ENCODE measurements at regions not wholly inside any gene's neighbourhood (a gene's known extent, or its start where the extent isn't known, plus 50 kb on each side); places are given as distances from the start of the nearest gene placed in this dataset.
"Not testable (repeated sequence)": the region's sequence is repeated elsewhere in the genome, so short reads cannot be mapped to it uniquely, and the experiment has no call there.

DNA sequence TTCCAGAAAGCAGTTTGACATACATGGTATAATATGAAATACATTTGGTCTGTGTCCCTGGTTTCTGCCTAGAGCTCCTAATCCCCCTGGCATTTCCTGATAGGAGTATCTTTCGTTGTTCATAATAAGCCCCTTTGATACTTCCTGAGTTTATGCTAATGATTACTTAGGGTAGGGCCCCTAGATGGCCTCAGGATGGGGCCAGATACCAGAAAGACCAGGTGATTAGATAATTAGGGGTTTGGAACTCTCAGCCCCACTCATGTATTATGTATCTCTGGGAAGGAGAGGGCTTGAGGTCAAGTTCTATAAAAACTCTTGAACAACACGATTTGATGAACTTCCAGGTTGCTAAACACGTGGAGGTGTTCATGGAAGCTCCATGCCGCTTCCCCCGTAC is 163.3 kb upstream of the ZNF608 start:
- ATAC-seq (no peak), DNase-seq (ENCODE audit: missing footprints) (no peak)
- intact Hi-C loops (cut with DNase I), result loop anchor here (5.0 to 10.0 kb wide), 4 partner anchors 103 to 735 kb away; no protein-coding TSS in a partner anchor

- DNase-seq (ENCODE audit: missing footprints) (no peak), ATAC-seq (no peak)
- intact Hi-C loops (cut with DNase I), result no loop called here
These were observed 164.0 kb upstream of the ZNF608 start for GRCh38 chr5:124910354-124911016.

- intact Hi-C loops (cut with DNase I), result no loop called here
- DNase-seq (ENCODE audit: missing footprints), result peak; percentile 74
These were observed 166.3 kb upstream of the ZNF608 start for GRCh38 chr5:124912638-124913328.

DNA sequence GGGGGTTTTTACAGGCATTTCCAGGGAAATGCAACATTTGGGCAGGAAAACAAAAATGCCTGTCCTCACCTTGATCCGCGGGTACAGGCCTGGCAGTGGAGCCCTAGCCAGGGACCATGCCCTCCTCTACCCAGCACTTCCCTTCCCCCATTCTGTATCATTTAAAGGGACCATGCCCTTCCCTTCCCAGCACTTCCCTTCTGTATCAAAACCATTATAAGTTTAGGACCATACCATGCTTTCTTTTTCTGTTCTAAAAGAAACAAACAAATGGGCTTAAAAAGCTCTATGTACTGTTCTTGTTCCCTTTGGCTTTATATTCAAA is 166.9 kb upstream of the ZNF608 start:
- no peak for DNase-seq (ENCODE audit: missing footprints)
- no peak for ATAC-seq
- intact Hi-C loops (cut with DNase I), result no loop called here

More at GRCh38 chr5:124912638-124913328, 166.3 kb upstream of the ZNF608 start:
- ATAC-seq, result peak; percentile 87

GRCh38 chr5:124916313-124916712 is 169.9 kb upstream of the ZNF608 start:
- DNase-seq (ENCODE audit: missing footprints); ATAC-seq; intact Hi-C loops (cut with DNase I): not testable (repeated sequence)

- DNase-seq (ENCODE audit: missing footprints), result no peak
- ATAC-seq, result no peak
- intact Hi-C loops (cut with DNase I), result no loop called here
These were observed 172.2 kb upstream of the ZNF608 start for GRCh38 chr5:124918618-124919017.

GRCh38 chr5:124919076-124919475 is 172.6 kb upstream of the ZNF608 start:
- no peak for ATAC-seq
- intact Hi-C loops (cut with DNase I), result no loop called here
- DNase-seq (ENCODE audit: missing footprints), result no peak

DNA sequence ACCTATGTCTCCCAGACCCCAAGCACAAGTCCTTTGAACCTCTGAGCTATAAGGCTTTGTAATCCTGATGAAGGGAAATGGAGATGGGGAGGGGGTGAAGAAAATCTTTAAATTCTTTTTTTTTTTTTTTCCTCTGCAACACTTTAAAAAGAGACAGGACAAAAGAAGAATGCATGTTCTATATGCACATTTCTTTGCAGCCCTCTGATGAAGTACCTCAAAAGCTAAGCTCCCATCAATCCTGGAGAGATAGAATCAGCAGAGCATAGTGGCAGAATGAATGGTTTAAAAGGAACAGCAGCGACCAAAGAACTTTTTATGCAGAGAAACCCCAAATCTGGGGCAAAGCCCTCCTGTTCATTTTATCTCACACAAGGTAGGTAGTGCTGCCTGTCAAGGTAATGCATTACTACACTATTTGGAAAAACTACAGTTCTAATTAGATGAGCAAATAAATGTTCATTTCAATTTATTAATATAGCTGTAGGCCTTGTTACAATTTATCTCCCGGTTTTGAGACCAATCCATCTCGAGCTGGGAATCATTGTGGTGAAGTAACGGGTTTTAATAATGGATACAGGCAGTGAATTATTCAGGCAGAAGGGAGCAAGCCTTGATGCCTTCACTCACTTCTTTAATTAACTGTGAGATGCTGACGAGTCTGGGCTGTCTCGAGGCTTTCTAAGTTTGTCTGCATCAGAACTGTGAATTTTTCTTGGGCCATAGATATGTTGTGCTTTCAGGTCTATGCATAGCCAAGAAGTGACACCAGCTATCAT is 173.5 kb upstream of the ZNF608 start:
- no peak for ATAC-seq
- intact Hi-C loops (cut with DNase I), result no loop called here
- no peak for DNase-seq (ENCODE audit: missing footprints)

- ATAC-seq (no peak), DNase-seq (ENCODE audit: missing footprints) (no peak)
- intact Hi-C loops (cut with DNase I), result no loop called here
These were observed 174.6 kb upstream of the ZNF608 start for GRCh38 chr5:124920909-124921666.

GRCh38 chr5:124921694-124922093 is 175.3 kb upstream of the ZNF608 start:
- DNase-seq (ENCODE audit: missing footprints) (no peak), ATAC-seq (no peak)
- intact Hi-C loops (cut with DNase I), result no loop called here

DNA sequence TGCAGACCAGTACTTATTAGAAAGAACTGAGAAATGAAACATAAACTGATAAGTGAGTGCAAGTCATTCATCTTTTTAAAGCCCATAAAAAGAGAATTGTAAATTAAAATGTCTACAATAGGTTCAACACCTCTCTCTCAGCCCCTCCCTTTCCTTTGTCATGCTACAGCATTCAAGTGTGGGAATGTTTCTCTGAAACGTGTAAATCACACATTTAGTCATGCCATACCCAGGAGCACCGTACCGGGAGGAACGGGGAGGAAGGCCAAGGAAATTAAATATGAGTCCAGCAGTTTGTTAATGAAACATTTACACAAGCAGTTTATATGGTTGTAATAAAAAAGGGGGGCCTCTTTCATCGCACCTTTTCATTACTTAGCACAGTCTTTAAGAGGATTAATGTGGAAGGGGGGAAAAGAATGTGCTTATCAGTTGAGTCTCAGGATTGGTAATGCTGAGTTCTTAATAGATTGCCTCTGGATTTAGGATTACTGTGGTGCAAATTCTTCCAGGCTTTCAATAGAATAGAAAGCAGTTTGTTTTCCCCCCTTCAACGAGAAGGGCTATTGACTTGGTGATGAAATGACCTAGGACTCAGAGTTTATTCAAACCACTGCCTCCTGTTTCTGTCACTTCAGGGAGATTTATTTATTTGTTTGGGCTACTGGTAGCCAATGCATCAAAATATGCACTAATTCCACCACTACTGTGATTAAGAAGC is 176.0 kb upstream of the ZNF608 start:
- DNase-seq (ENCODE audit: missing footprints) (no peak), ATAC-seq (no peak)
- intact Hi-C loops (cut with DNase I), result no loop called here

DNA sequence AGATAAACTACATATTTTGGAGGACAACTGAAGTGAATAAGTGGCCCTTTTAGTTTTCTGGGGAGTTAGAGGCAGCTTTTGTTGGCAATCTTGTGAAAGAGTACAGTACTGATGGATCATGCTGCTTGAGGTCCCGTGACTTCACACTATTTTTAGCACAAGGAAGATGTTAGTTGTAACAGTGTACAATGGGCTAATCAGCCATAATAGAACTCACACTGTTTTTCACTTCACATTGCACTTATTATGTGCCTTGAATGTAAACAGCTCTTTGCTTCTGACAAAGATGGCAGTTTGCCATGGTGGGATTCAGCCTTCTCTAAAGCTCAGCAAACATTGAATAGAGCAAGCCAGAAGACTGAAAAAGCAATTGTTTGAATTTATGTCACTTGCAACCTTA is 176.7 kb upstream of the ZNF608 start:
- intact Hi-C loops (cut with DNase I), result no loop called here

DNA sequence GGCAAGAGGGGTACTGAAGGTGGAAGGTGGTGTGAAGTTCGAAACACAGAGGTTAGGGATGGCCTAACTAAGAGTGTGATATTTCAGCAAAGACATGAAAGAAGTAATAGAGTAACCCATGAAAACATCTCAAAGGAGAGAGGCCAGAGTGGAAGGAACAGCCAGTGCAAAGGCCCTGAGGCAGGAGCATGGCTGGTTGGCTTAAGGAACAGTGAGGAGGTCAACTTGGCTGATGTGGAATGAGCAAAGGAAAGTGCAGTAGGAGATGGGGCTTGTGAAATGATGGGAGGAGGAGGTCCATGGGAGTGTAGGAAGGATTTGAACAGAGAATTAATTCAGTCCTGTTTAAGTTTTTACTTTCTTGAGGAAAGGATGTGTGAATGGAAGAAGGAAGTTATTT is 178.3 kb upstream of the ZNF608 start:
- intact Hi-C loops (cut with DNase I), result no loop called here
- no peak for ATAC-seq
- no peak for DNase-seq (ENCODE audit: missing footprints)

More for the DNA sequence above, 176.7 kb upstream of the ZNF608 start:
- DNase-seq (ENCODE audit: missing footprints), result no peak
- no peak for ATAC-seq

- DNase-seq (ENCODE audit: missing footprints) (no peak), ATAC-seq (no peak)
- intact Hi-C loops (cut with DNase I), result no loop called here
These were observed 181.3 kb upstream of the ZNF608 start for GRCh38 chr5:124927735-124928134.

DNA sequence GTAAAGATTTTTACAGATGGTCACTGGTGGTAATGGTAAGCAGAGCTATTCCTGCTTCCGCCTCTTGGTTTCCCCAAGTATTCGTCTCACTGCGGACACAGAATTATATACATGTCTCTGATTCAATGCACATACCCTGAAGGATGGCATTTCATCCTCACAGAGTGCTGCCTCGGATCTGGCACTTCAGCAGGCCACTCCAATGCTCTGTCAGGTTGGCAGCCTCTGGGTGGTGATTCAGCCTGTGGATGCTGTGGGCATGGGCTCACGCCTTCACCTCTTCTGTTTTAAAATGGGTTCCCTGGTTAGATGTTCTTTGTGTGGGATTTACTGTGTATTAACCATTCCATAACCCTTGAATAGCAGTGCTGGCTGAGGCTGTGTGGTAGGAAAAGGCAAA is 182.6 kb upstream of the ZNF608 start:
- intact Hi-C loops (cut with DNase I), result no loop called here
- no peak for ATAC-seq
- no peak for DNase-seq (ENCODE audit: missing footprints)

DNA sequence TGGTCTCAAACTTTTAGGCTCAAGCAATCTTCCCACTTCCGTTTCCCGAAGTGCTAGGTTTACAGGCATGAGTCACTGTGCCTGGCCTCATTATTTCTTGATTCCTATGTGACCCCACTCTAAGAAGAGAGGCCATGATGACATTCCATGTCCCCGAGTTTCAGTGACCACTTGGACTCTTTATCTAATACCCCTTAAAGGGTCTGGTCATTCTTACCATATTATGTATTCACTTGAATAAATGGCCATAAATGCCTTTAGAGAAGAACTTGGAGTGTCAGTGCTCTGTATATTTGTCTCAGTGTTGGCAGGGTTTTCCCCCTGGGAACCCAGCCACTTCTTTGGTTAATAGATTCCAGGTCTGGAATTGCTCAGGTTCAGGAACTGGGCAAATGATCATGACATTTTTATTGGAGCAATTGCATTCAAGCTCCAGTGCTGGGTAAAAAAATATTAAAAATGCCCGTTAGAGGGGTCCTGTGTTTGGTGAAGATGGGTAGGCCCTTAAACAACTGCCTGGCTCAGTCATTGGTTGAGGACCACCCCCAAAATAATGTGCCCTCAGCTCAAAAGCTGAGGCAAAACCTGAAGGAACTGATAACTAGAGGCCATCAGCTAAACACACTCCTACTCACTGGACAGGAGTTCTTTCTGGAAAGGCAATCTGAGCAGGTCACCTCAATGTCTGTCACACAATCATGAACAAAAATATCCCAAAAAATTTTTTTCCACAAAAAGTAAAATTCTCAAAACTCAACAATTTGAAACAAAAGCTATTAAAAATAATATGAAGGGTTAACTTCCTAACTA is 186.6 kb upstream of the ZNF608 start:
- peak; percentile 73 for ATAC-seq
- peak; percentile 61 for DNase-seq (ENCODE audit: missing footprints)
- intact Hi-C loops (cut with DNase I), result no loop called here

GRCh38 chr5:124935065-124935464 is 188.6 kb upstream of the ZNF608 start:
- ATAC-seq (no peak), DNase-seq (ENCODE audit: missing footprints) (no peak)
- intact Hi-C loops (cut with DNase I), result no loop called here

- ATAC-seq (no peak), DNase-seq (ENCODE audit: missing footprints) (no peak)
- intact Hi-C loops (cut with DNase I), result no loop called here
These were observed 190.1 kb upstream of the ZNF608 start for GRCh38 chr5:124936626-124936933.
